Mucosa of stomach (tissue), 1 donor: ENCODE measurements at regions not wholly inside any gene's neighbourhood (a gene's known extent, or its start where the extent isn't known, plus 50 kb on each side); places are given as distances from the start of the nearest gene placed in this dataset.

Experiments
- H3K27me3 ChIP-seq: one replicate; pipeline ENCODE4 v1.7.0; 2013; ENCODE audit warnings: mild to moderate bottlenecking, low read length; ENCODE audit not compliant: control insufficient read depth, insufficient read depth
- H3K36me3 ChIP-seq: one replicate; pipeline ENCODE4 v1.7.0; 2013; ENCODE audit warnings: low read length; ENCODE audit not compliant: control insufficient read depth, insufficient read depth
- H3K4me1 ChIP-seq: one replicate; pipeline ENCODE4 v1.7.0; 2013; ENCODE audit warnings: mild to moderate bottlenecking, low read length; ENCODE audit not compliant: control insufficient read depth, insufficient read depth
- H3K4me3 ChIP-seq: one replicate; pipeline ENCODE4 v1.7.0; 2013; ENCODE audit warnings: low read length
- H3K9ac ChIP-seq: one replicate; pipeline ENCODE4 v1.7.0; 2013; ENCODE audit warnings: mild to moderate bottlenecking, low read length, moderate library complexity
- H3K9me3 ChIP-seq: one replicate; pipeline ENCODE4 v1.7.0; 2013; ENCODE audit warnings: mild to moderate bottlenecking, low read length, moderate library complexity; ENCODE audit not compliant: control insufficient read depth
- donor health status: Pancreatic carcinoma.

GRCh38 chr2:16008331-16008850, 68.0 kb downstream of the MYCN start:
- H3K4me1 ChIP-seq, result peaks cover 31% of the 10 kb centered on the region
- H3K36me3 ChIP-seq, result no peaks in the 10 kb centered on the region
- no peak overlapping the region for H3K9ac ChIP-seq
- no peaks in the 10 kb centered on the region for H3K9me3 ChIP-seq
- no peak overlapping the region for H3K4me3 ChIP-seq
- H3K27me3 ChIP-seq, result peaks cover 8% of the 10 kb centered on the region

GRCh38 chr2:16007167-16007934, 67.0 kb downstream of the MYCN start:
- H3K9me3 ChIP-seq, result no peaks in the 10 kb centered on the region
- H3K9ac ChIP-seq, result no peak overlapping the region
- H3K4me3 ChIP-seq, result no peak overlapping the region
- peaks cover 1% of the 10 kb centered on the region for H3K27me3 ChIP-seq
- peaks cover 21% of the 10 kb centered on the region for H3K4me1 ChIP-seq
- H3K36me3 ChIP-seq, result no peaks in the 10 kb centered on the region

- Histone ChIP-seq H3K27me3 (no peaks in the 10 kb centered on the region), H3K4me1 (peaks cover 20% of the 10 kb centered on the region), H3K9ac (no peak overlapping the region), H3K4me3 (no peak overlapping the region), H3K36me3 (no peaks in the 10 kb centered on the region), H3K9me3 (no peaks in the 10 kb centered on the region)
Observed at GRCh38 chr2:16006537-16007166, 66.3 kb downstream of the MYCN start.

- Histone ChIP-seq H3K27me3 (no peaks in the 10 kb centered on the region), H3K36me3 (no peaks in the 10 kb centered on the region), H3K9ac (no peak overlapping the region), H3K9me3 (no peaks in the 10 kb centered on the region), H3K4me1 (peaks cover 20% of the 10 kb centered on the region), H3K4me3 (no peak overlapping the region)
Observed at GRCh38 chr2:16005816-16006536, 65.6 kb downstream of the MYCN start.

- Histone ChIP-seq H3K36me3 (no peaks in the 10 kb centered on the region), H3K9ac (no peak overlapping the region), H3K9me3 (no peaks in the 10 kb centered on the region), H3K4me3 (no peak overlapping the region), H3K27me3 (no peaks in the 10 kb centered on the region), H3K4me1 (peaks cover 20% of the 10 kb centered on the region)
Observed at GRCh38 chr2:16005389-16005788, 65.0 kb downstream of the MYCN start.

- Histone ChIP-seq H3K4me3 (no peak overlapping the region), H3K9me3 (no peaks in the 10 kb centered on the region), H3K36me3 (no peaks in the 10 kb centered on the region), H3K9ac (no peak overlapping the region), H3K4me1 (peaks cover 20% of the 10 kb centered on the region), H3K27me3 (no peaks in the 10 kb centered on the region)
Observed at GRCh38 chr2:16003809-16004208, 63.5 kb downstream of the MYCN start.

GRCh38 chr2:16003152-16003551, 62.8 kb downstream of the MYCN start:
- H3K27me3 ChIP-seq, result no peaks in the 10 kb centered on the region
- no peak overlapping the region for H3K4me3 ChIP-seq
- H3K9me3 ChIP-seq, result no peaks in the 10 kb centered on the region
- H3K4me1 ChIP-seq, result peaks cover 20% of the 10 kb centered on the region
- no peaks in the 10 kb centered on the region for H3K36me3 ChIP-seq
- no peak overlapping the region for H3K9ac ChIP-seq

- no peak overlapping the region for H3K4me3 ChIP-seq
- H3K36me3 ChIP-seq, result no peaks in the 10 kb centered on the region
- no peak overlapping the region for H3K9ac ChIP-seq
- no peaks in the 10 kb centered on the region for H3K9me3 ChIP-seq
- no peaks in the 10 kb centered on the region for H3K27me3 ChIP-seq
- H3K4me1 ChIP-seq, result peaks cover 20% of the 10 kb centered on the region
Observed at GRCh38 chr2:16002575-16002974, 62.2 kb downstream of the MYCN start.

GRCh38 chr2:16002144-16002543, 61.8 kb downstream of the MYCN start:
- H3K4me3 ChIP-seq, result no peak overlapping the region
- no peaks in the 10 kb centered on the region for H3K27me3 ChIP-seq
- no peaks in the 10 kb centered on the region for H3K9me3 ChIP-seq
- H3K9ac ChIP-seq, result no peak overlapping the region
- H3K36me3 ChIP-seq, result no peaks in the 10 kb centered on the region
- peaks cover 18% of the 10 kb centered on the region for H3K4me1 ChIP-seq

GRCh38 chr2:16000642-16001041, 60.3 kb downstream of the MYCN start:
- Histone ChIP-seq H3K9ac (no peak overlapping the region), H3K9me3 (no peaks in the 10 kb centered on the region), H3K4me3 (no peak overlapping the region), H3K4me1 (peaks cover 3% of the 10 kb centered on the region), H3K36me3 (no peaks in the 10 kb centered on the region), H3K27me3 (no peaks in the 10 kb centered on the region)

GRCh38 chr2:15999596-16000469, 59.5 kb downstream of the MYCN start:
- Histone ChIP-seq H3K4me3 (no peak overlapping the region), H3K36me3 (no peaks in the 10 kb centered on the region), H3K9me3 (no peaks in the 10 kb centered on the region), H3K4me1 (no peaks in the 10 kb centered on the region), H3K9ac (no peak overlapping the region), H3K27me3 (no peaks in the 10 kb centered on the region)
